DOHH2 (cell line): ENCODE measurements at regions not wholly inside any gene's neighbourhood (a gene's known extent, or its start where the extent isn't known, plus 50 kb on each side); places are given as distances from the start of the nearest gene placed in this dataset.

Experiments
- H3F3A ChIP-seq: fragments of 200-600 bp; sonication (generic), shearing (Covaris generic); 2 replicates; pipeline ENCODE4 v1.6.0; 2016; ENCODE audit warnings: antibody characterized with exemption, mild to moderate bottlenecking; ENCODE audit not compliant: control insufficient read depth, insufficient read depth
- H3K27ac ChIP-seq: fragments of 200-600 bp; sonication (generic); 2 replicates; pipeline ENCODE4 v1.5.1; 2014; ENCODE audit warnings: low read depth, mild to moderate bottlenecking, low read length, moderate library complexity
- H3K27me3 ChIP-seq: fragments of 200-600 bp; sonication (generic); 2 replicates; pipeline ENCODE4 v1.6.1; 2014; ENCODE audit warnings: mild to moderate bottlenecking, low read length, mixed read lengths; ENCODE audit not compliant: control insufficient read depth
- H3K36me3 ChIP-seq: fragments of 200-600 bp; sonication (generic); 2 replicates; pipeline ENCODE4 v1.6.1; 2014; ENCODE audit warnings: mild to moderate bottlenecking, low read length, moderate library complexity, mixed read lengths; ENCODE audit not compliant: control insufficient read depth
- H3K4me1 ChIP-seq: fragments of 200-600 bp; sonication (generic); 2 replicates; pipeline ENCODE4 v1.6.1; 2014; ENCODE audit warnings: mild to moderate bottlenecking, low read length, mixed read lengths; ENCODE audit not compliant: control insufficient read depth
- H3K4me2 ChIP-seq: fragments of 200-600 bp; sonication (generic); 2 replicates; pipeline ENCODE4 v1.6.0; 2014; ENCODE audit warnings: mild to moderate bottlenecking, low read length, moderate library complexity
- H3K4me3 ChIP-seq: fragments of 200-600 bp; sonication (generic); 2 replicates; pipeline ENCODE4 v1.5.1; 2014; ENCODE audit warnings: mild to moderate bottlenecking, low read length, mixed read lengths
- H3K79me2 ChIP-seq: fragments of 200-600 bp; sonication (generic); 2 replicates; pipeline ENCODE4 v1.6.1; 2014; ENCODE audit warnings: mild to moderate bottlenecking, low read length, mixed read lengths; ENCODE audit not compliant: control insufficient read depth
- H3K9me2 ChIP-seq: fragments of 200-600 bp; sonication (generic); replicated peaks from 2 replicates; pipeline ENCODE4 v1.6.1; 2014; ENCODE audit warnings: mild to moderate bottlenecking, low read length, mixed read lengths; ENCODE audit not compliant: control insufficient read depth
- H3K9me3 ChIP-seq: fragments of 200-600 bp; sonication (generic); 2 replicates; pipeline ENCODE4 v1.6.1; 2014; ENCODE audit warnings: antibody characterized with exemption, low read length, mixed read lengths; ENCODE audit not compliant: control insufficient read depth, insufficient read depth
- H4K20me1 ChIP-seq: fragments of 200-600 bp; sonication (generic); 2 replicates; pipeline ENCODE4 v1.6.0; 2014; ENCODE audit warnings: low read depth, mild to moderate bottlenecking, antibody characterized with exemption, low read length, moderate library complexity; ENCODE audit not compliant: control insufficient read depth, insufficient read depth
- CTCF ChIP-seq: fragments of 200-600 bp; sonication (generic); IDR thresholded peaks from one replicate; pipeline ENCODE4 v1.5.1; 2014; ENCODE audit warnings: antibody characterized with exemption, mild to moderate bottlenecking, low read depth, low read length; ENCODE audit not compliant: poor library complexity, severe bottlenecking
- EZH2phosphoT487 ChIP-seq: fragments of 200-600 bp; sonication (generic); IDR thresholded peaks from 2 replicates; pipeline ENCODE4 v1.6.1; 2017; ENCODE audit warnings: borderline replicate concordance, mild to moderate bottlenecking, antibody characterized with exemption, low read length, moderate library complexity, mixed read lengths

- H3K79me2 ChIP-seq, result no peaks in the 10 kb centered on the region
- no peaks in the 10 kb centered on the region for H3K4me1 ChIP-seq
- H3K9me2 ChIP-seq, result no peaks in the 10 kb centered on the region
- no peak overlapping the region for H3K27ac ChIP-seq
- H3K27me3 ChIP-seq, result no peaks in the 10 kb centered on the region
- TF ChIP-seq EZH2phosphoT487, result no peak
- TF ChIP-seq CTCF, result no peak
- no peaks in the 10 kb centered on the region for H3K9me3 ChIP-seq
- no peak overlapping the region for H3K4me3 ChIP-seq
- H3K36me3 ChIP-seq, result no peaks in the 10 kb centered on the region
- no peaks in the 10 kb centered on the region for H3F3A ChIP-seq
- no peak overlapping the region for H3K4me2 ChIP-seq
- H4K20me1 ChIP-seq, result no peaks in the 10 kb centered on the region
Observed at GRCh38 chr2:188705191-188705590, 269.0 kb upstream of the COL3A1 start.

GRCh38 chr2:188713961-188714360 is 260.2 kb upstream of the COL3A1 start:
- Histone ChIP-seq H3K4me1 (no peaks in the 10 kb centered on the region), H3K4me2 (no peak overlapping the region), H3K79me2 (no peaks in the 10 kb centered on the region), H4K20me1 (no peaks in the 10 kb centered on the region), H3K27me3 (no peaks in the 10 kb centered on the region), H3K27ac (no peak overlapping the region), H3K9me3 (no peaks in the 10 kb centered on the region), H3K36me3 (no peaks in the 10 kb centered on the region), H3K4me3 (no peak overlapping the region), H3K9me2 (no peaks in the 10 kb centered on the region), H3F3A (no peaks in the 10 kb centered on the region)
- no peak for TF ChIP-seq EZH2phosphoT487
- TF ChIP-seq CTCF, result no peak

GRCh38 chr2:188720811-188721605 is 253.2 kb upstream of the COL3A1 start:
- Histone ChIP-seq H3K9me2 (no peaks in the 10 kb centered on the region), H3F3A (no peaks in the 10 kb centered on the region), H3K4me3 (no peak overlapping the region), H3K27ac (no peak overlapping the region), H3K4me1 (no peaks in the 10 kb centered on the region), H3K79me2 (no peaks in the 10 kb centered on the region), H3K36me3 (no peaks in the 10 kb centered on the region), H4K20me1 (no peaks in the 10 kb centered on the region), H3K27me3 (no peaks in the 10 kb centered on the region), H3K9me3 (no peaks in the 10 kb centered on the region), H3K4me2 (no peak overlapping the region)
- no peak for TF ChIP-seq CTCF
- TF ChIP-seq EZH2phosphoT487, result no peak
